ENCODE measurements at regions not wholly inside any gene's neighbourhood (a gene's known extent, or its start where the extent isn't known, plus 50 kb on each side); places are given as distances from the start of the nearest gene placed in this dataset.

DNA sequence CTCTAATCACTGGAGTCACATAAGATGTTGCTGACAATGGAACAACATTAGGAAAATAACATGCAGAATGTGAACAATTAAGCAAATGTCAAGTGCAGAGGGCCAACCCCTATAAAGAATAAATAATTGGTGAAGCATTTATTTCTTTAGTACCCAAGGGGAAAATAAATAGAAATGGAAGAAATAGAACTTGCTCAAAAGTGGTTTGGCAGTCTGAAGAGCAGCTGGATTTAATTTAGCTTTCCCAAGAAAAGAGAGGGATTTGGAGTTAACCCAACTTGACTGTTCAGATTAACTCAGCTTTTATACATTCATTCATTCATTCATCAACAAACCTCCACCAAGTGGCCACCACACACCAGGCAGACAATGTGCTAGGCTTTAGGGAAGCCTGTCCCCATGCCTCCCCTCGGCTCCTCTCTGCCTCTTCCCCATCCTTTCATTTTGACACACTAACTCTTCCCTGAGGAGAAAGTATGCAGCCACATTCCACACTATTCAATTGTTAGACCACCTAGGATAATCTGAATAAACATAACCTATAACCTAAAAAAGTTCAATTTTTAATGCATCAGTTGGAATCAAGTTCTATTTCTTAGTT, 295.5 kb downstream of the AHR start:
- H3K27ac ChIP-seq (ENCODE audit: low read length) = no peak overlapping the region
- DNase-seq = peak; percentile 97
- no peak overlapping the region for H3K4me3 ChIP-seq (ENCODE audit: low read length)
- no peaks in the 10 kb centered on the region for H3K36me3 ChIP-seq (ENCODE audit: control insufficient read depth, insufficient read depth, low read length)
- peaks cover 2% of the 10 kb centered on the region for H3K4me1 ChIP-seq (ENCODE audit: control insufficient read depth, insufficient read depth, low read length)
- WGBS (ENCODE audit: insufficient coverage) = 0% methylated on average over 1 of the region's 1 CpG
- H3K27me3 ChIP-seq (ENCODE audit: control insufficient read depth, insufficient read depth, low read length) = no peaks in the 10 kb centered on the region
- no peaks in the 10 kb centered on the region for H3K9me3 ChIP-seq (replicated peaks; ENCODE audit: control insufficient read depth, low read depth, low read length)

DNA sequence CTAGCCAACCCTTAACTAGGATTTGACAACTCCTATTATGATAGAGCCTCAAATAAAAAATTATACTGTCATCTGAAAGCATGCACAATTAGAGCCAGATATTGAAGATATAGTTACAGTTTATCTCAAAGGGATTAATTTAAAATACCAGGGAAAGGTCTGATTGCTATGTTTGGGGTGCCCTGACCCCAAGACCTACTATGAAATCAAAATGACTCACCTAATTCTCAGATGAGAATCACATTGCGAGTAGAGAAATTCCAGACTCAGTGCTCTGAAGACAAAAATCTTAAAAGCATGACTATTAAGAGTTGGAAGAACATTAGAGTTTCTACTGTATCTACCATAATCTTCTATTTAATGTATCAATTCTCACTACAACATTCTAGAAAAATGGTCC, 297.1 kb downstream of the AHR start:
- H3K4me3 ChIP-seq (ENCODE audit: low read length) = no peak overlapping the region
- DNase-seq = no peak
- H3K4me1 ChIP-seq (ENCODE audit: control insufficient read depth, insufficient read depth, low read length) = peaks cover 2% of the 10 kb centered on the region
- H3K27ac ChIP-seq (ENCODE audit: low read length) = no peak overlapping the region
- no peaks in the 10 kb centered on the region for H3K36me3 ChIP-seq (ENCODE audit: control insufficient read depth, insufficient read depth, low read length)
- H3K9me3 ChIP-seq (replicated peaks; ENCODE audit: control insufficient read depth, low read depth, low read length) = no peaks in the 10 kb centered on the region
- no CpG with 5 or more reads among the region's 1 CpG for WGBS (ENCODE audit: insufficient coverage)
- H3K27me3 ChIP-seq (ENCODE audit: control insufficient read depth, insufficient read depth, low read length) = no peaks in the 10 kb centered on the region

DNA sequence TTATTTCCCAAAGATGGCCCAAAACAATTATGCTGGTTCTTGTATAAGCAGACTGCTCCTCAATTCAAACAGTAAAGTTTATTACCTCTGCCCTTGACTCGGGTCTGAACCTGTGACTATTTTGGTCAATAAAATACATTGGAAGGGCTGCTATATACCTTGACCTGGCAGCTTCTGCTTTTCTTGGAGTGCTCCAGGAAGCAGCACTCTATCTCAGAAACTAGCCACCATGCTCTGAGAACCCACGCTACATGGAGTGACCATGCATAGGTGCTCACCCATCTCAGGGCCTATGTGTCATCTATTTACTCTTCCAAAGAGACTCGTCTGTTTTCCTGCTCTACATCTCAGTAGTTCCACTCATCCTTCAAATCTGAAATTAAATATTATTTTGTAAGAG, 299.9 kb downstream of the AHR start:
- 45% methylated on average over 2 of the region's 3 CpGs for WGBS (ENCODE audit: insufficient coverage)
- no peak overlapping the region for H3K27ac ChIP-seq (ENCODE audit: low read length)
- H3K9me3 ChIP-seq (replicated peaks; ENCODE audit: control insufficient read depth, low read depth, low read length) = no peaks in the 10 kb centered on the region

DNA sequence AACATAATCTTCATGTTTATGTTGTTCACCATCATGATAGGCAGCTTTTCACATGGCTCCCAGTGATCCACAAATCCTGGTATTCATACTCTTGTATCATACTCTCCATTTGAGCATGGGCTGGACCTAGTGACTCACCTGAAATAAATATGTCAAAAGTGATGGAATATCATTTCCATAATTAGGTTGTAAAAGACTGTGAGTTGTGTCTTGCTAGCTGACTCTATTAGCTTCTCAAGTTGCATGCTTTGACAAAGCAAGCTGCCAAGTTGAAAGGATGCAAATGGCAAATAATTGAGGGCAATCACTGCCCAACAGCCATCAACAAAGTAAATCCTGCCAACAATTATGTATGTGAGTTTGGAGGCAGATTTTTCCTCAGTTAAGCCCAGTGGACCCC, 300.4 kb downstream of the AHR start:
- H3K36me3 ChIP-seq (ENCODE audit: control insufficient read depth, insufficient read depth, low read length) = no peaks in the 10 kb centered on the region
- no peaks in the 10 kb centered on the region for H3K9me3 ChIP-seq (replicated peaks; ENCODE audit: control insufficient read depth, low read depth, low read length)
- DNase-seq = no peak
- H3K4me3 ChIP-seq (ENCODE audit: low read length) = no peak overlapping the region
- no peaks in the 10 kb centered on the region for H3K27me3 ChIP-seq (ENCODE audit: control insufficient read depth, insufficient read depth, low read length)
- no peak overlapping the region for H3K27ac ChIP-seq (ENCODE audit: low read length)
- peaks cover 2% of the 10 kb centered on the region for H3K4me1 ChIP-seq (ENCODE audit: control insufficient read depth, insufficient read depth, low read length)

More for the DNA sequence above, 299.9 kb downstream of the AHR start:
- DNase-seq = no peak
- Histone ChIP-seq H3K27me3 (ENCODE audit: control insufficient read depth, insufficient read depth, low read length) (no peaks in the 10 kb centered on the region), H3K4me3 (ENCODE audit: low read length) (no peak overlapping the region), H3K36me3 (ENCODE audit: control insufficient read depth, insufficient read depth, low read length) (no peaks in the 10 kb centered on the region), H3K4me1 (ENCODE audit: control insufficient read depth, insufficient read depth, low read length) (peaks cover 2% of the 10 kb centered on the region)

DNA sequence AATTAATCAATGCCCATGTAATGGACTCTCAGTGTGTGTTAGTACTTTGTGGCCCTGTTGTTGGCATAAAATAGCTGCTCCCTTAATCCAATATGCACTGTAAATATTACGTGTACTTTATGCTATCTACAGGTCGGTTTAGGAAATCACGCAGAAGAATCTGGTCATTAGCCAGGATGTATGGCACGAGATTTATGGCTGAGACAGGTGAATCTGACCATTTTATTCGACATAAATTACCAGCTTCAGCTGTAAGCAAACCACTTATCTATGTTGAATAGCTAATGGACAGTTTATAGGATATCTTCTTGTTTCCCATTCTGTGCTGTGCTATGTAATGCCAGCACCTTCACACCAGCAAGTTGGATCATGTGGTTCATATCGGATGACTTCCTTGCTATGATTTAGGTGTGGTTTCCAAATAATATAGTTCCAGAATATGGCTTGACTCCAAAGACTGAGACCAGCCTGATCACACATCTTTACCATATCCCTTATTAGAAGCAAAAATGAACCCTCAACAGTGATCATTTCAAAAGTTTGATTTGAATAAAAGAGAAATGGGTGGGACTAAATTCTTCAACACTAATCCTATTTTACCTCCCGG, 301.4 kb downstream of the AHR start:
- Histone ChIP-seq H3K27me3 (ENCODE audit: control insufficient read depth, insufficient read depth, low read length) (no peaks in the 10 kb centered on the region), H3K4me1 (ENCODE audit: control insufficient read depth, insufficient read depth, low read length) (no peaks in the 10 kb centered on the region), H3K36me3 (ENCODE audit: control insufficient read depth, insufficient read depth, low read length) (no peaks in the 10 kb centered on the region), H3K4me3 (ENCODE audit: low read length) (no peak overlapping the region), H3K9me3 (replicated peaks; ENCODE audit: control insufficient read depth, low read depth, low read length) (no peaks in the 10 kb centered on the region), H3K27ac (ENCODE audit: low read length) (no peak overlapping the region)
- no peak for DNase-seq
- WGBS (ENCODE audit: insufficient coverage) = 100% methylated on average over 3 of the region's 7 CpGs

DNA sequence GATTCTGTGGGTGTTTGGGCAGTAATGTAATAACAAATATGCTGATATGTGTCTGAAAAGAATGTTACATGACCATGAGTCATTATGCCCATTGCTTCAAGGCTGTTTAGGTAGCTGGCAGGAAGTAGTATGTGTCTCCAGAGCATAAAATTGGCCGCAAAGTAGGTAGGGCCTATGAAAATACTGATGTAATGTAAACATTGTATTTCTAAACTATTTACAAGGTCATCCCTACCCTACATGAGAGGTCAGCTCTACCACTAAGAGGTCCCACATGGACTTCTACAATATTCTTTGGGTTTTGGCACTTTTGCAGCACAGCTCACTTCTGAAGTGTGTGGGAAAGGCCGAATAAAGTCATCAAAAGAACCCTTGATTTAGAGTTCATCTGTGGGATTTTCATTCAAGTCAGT, 301.9 kb downstream of the AHR start:
- peak; percentile 16 for DNase-seq
- Histone ChIP-seq H3K9me3 (replicated peaks; ENCODE audit: control insufficient read depth, low read depth, low read length) (no peaks in the 10 kb centered on the region), H3K27ac (ENCODE audit: low read length) (no peak overlapping the region), H3K36me3 (ENCODE audit: control insufficient read depth, insufficient read depth, low read length) (no peaks in the 10 kb centered on the region), H3K4me3 (ENCODE audit: low read length) (no peak overlapping the region), H3K27me3 (ENCODE audit: control insufficient read depth, insufficient read depth, low read length) (no peaks in the 10 kb centered on the region), H3K4me1 (ENCODE audit: control insufficient read depth, insufficient read depth, low read length) (no peaks in the 10 kb centered on the region)
- no CpG with 5 or more reads among the region's 2 CpGs for WGBS (ENCODE audit: insufficient coverage)

DNA sequence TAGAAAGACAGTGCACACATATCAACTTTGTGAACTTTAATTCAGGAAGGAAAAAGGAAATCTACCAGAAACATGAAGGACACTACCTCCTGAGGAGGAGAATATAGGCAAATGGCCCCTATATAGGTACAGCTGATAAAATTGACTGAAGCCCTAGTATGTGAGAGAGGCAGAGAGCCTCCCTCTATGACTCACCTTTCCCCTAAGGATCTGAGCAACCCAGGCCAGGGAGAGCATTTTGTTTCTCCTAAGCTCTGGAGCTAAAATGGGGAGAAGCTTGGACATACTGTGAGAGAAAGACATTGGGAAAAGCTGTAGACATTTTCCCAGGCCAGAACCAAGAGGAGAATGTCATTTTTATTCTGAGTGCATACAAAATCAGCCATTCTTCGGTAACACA, 303.5 kb downstream of the AHR start:
- Histone ChIP-seq H3K27ac (ENCODE audit: low read length) (no peak overlapping the region), H3K9me3 (replicated peaks; ENCODE audit: control insufficient read depth, low read depth, low read length) (no peaks in the 10 kb centered on the region), H3K27me3 (ENCODE audit: control insufficient read depth, insufficient read depth, low read length) (no peaks in the 10 kb centered on the region), H3K4me3 (ENCODE audit: low read length) (no peak overlapping the region), H3K36me3 (ENCODE audit: control insufficient read depth, insufficient read depth, low read length) (no peaks in the 10 kb centered on the region), H3K4me1 (ENCODE audit: control insufficient read depth, insufficient read depth, low read length) (no peaks in the 10 kb centered on the region)
- WGBS (ENCODE audit: insufficient coverage) = 80% methylated on average over 1 of the region's 1 CpG
- DNase-seq = no peak

DNA sequence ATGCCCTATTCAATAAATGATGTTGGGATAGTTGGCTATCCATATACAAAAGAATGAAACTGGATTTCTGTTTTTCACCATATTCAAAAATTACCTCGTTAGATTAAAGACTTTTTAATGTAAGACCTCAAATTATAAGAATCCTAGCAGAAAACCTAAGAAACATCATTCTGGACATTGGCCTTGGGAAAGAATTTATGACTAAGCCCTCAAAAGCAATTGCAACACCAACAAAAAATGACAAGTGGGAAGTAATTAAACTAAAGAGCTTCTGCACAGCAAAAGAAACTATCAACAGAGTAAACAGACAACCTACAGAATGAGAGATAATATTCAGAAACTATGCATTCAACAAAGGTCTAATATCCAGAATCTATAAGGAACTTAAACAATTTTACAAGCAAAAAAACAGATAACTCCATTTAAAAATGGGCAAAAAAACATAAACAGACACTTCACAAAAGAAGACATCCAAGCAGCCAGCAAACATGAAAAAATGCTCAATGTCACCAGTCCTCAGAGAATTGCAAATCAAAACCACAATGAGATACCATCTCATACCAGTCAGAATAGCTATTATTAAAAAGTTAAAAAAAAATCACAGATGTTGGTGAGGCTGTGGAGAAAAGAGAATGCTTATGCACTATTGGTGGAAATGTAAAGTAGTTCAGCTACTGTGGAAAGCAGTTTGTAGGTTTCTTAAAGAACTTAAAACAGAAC, 309.8 kb downstream of the AHR start:
- Histone ChIP-seq H3K27ac (ENCODE audit: low read length) (no peak overlapping the region), H3K4me1 (ENCODE audit: control insufficient read depth, insufficient read depth, low read length) (no peaks in the 10 kb centered on the region)
- WGBS (ENCODE audit: insufficient coverage) = no CpG with 5 or more reads among the region's 1 CpG

DNA sequence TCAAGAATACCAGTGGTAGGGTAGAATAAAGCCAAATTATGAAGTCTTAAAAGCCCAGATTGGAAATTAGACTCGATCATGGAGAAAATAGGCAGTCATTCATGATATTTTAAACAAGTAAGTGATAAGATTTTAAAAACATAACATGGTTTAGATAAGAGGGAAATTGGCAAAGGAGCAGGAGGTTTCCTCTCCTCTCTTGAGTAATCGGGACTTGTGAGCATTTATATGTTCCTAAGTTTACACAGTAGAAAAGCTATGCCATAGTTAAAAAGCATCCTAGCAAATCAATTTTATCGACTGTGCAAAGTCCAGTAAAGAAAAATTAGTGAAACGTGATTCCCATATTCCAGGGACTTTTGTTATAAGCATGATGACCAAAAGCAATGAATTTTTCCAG, 313.2 kb downstream of the AHR start:
- H3K36me3 ChIP-seq (ENCODE audit: control insufficient read depth, insufficient read depth, low read length) = no peaks in the 10 kb centered on the region
- no peak overlapping the region for H3K4me3 ChIP-seq (ENCODE audit: low read length)
- no peaks in the 10 kb centered on the region for H3K4me1 ChIP-seq (ENCODE audit: control insufficient read depth, insufficient read depth, low read length)
- no peaks in the 10 kb centered on the region for H3K27me3 ChIP-seq (ENCODE audit: control insufficient read depth, insufficient read depth, low read length)
- DNase-seq = no peak
- H3K9me3 ChIP-seq (replicated peaks; ENCODE audit: control insufficient read depth, low read depth, low read length) = no peaks in the 10 kb centered on the region
- H3K27ac ChIP-seq (ENCODE audit: low read length) = no peak overlapping the region
- no CpG with 5 or more reads among the region's 4 CpGs for WGBS (ENCODE audit: insufficient coverage)

More for the DNA sequence above, 309.8 kb downstream of the AHR start:
- H3K9me3 ChIP-seq (replicated peaks; ENCODE audit: control insufficient read depth, low read depth, low read length) = no peaks in the 10 kb centered on the region
- DNase-seq = no peak
- no peaks in the 10 kb centered on the region for H3K27me3 ChIP-seq (ENCODE audit: control insufficient read depth, insufficient read depth, low read length)
- H3K36me3 ChIP-seq (ENCODE audit: control insufficient read depth, insufficient read depth, low read length) = no peaks in the 10 kb centered on the region
- no peak overlapping the region for H3K4me3 ChIP-seq (ENCODE audit: low read length)

DNA sequence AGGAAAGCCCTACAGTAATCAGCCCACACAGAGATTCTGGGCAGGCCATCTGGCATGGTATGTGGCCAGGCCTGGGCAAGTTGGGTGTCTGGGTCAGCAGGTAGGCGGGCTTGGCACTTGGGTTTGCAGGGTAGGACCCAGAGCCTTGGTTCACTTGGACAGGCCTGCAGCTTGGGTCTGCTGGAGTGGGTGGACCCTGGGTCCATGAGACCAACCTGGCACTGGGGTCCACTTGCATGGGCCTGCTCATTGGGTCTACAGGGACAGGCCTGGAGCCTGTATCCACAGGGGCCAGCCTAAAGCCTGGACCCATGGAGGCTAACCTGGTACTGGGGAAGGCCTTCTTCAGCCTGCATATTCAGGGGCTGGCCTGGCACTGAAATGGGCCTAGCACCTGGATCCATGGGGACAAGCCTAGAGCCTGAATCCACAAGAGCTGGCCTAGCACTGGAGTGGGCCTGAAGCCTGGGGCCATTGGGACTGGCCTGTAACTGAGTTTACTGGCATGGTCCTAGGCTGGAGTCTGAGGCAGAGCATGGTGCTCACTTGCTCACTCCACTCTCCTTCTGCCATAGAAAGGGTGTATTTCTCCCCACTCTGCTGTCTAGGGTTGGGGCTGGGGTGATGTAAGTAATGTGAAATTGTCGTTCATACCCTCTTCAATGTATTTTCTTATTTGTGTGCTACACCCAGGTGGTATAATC, 315.0 kb downstream of the AHR start:
- H3K9me3 ChIP-seq (replicated peaks; ENCODE audit: control insufficient read depth, low read depth, low read length) = no peaks in the 10 kb centered on the region
- no peak overlapping the region for H3K4me3 ChIP-seq (ENCODE audit: low read length)
- H3K27ac ChIP-seq (ENCODE audit: low read length) = no peak overlapping the region
- no peaks in the 10 kb centered on the region for H3K27me3 ChIP-seq (ENCODE audit: control insufficient read depth, insufficient read depth, low read length)
- H3K4me1 ChIP-seq (ENCODE audit: control insufficient read depth, insufficient read depth, low read length) = no peaks in the 10 kb centered on the region
- no peaks in the 10 kb centered on the region for H3K36me3 ChIP-seq (ENCODE audit: control insufficient read depth, insufficient read depth, low read length)
- WGBS (ENCODE audit: insufficient coverage) = 93% methylated on average over 1 of the region's 2 CpGs
- no peak for DNase-seq
